ENCODE measurements at regions not wholly inside any gene's neighbourhood (a gene's known extent, or its start where the extent isn't known, plus 50 kb on each side); places are given as distances from the start of the nearest gene placed in this dataset.
"Not testable (repeated sequence)": the region's sequence is repeated elsewhere in the genome, so short reads cannot be mapped to it uniquely, and the experiment has no call there.

DNA sequence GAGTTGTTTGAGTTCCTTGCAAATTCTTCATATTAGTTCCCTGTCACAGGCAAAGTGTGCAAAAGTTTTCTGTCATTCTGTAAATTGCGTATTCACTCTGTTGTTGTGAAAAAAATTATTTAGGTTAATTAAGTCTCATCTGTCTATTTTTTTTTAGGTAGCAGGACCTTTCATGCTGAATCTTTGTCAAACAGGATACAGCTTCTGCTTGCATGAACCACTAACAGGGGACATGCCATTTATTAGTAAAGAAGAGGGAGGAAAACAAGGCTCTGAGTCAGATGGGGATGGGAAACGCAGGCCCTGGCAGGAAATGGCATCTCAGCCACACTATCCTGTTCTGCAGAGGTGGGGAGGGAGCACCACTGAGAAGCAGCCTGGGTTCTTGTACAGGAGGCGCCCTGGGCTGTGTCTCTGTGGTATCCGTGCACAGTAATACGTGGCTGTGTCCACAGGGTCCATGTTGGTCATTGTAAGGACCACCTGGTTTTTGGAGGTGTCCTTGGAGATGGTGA lies 1243.8 kb downstream of the TMEM121 start:
- TF ChIP-seq, protein P1, sequence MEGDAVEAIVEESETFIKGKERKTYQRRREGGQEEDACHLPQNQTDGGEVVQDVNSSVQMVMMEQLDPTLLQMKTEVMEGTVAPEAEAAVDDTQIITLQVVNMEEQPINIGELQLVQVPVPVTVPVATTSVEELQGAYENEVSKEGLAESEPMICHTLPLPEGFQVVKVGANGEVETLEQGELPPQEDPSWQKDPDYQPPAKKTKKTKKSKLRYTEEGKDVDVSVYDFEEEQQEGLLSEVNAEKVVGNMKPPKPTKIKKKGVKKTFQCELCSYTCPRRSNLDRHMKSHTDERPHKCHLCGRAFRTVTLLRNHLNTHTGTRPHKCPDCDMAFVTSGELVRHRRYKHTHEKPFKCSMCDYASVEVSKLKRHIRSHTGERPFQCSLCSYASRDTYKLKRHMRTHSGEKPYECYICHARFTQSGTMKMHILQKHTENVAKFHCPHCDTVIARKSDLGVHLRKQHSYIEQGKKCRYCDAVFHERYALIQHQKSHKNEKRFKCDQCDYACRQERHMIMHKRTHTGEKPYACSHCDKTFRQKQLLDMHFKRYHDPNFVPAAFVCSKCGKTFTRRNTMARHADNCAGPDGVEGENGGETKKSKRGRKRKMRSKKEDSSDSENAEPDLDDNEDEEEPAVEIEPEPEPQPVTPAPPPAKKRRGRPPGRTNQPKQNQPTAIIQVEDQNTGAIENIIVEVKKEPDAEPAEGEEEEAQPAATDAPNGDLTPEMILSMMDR (IDR thresholded peaks at IDR 0.05) = not testable (repeated sequence)
- not testable (repeated sequence) for TF ChIP-seq POLR2A (IDR thresholded peaks at IDR 0.05); EP300 (IDR thresholded peaks at IDR 0.05; ENCODE audit: low read depth)
